IPS DF 19.7 (cell line): ENCODE measurements at regions not wholly inside any gene's neighbourhood (a gene's known extent, or its start where the extent isn't known, plus 50 kb on each side); places are given as distances from the start of the nearest gene placed in this dataset.

Experiments
- DNase-seq: peaks from one replicate; pipeline ENCODE4 v3.0.0-alpha.2; 2013; ENCODE audit warnings: low read depth, low spot score

- DNase-seq = no peak
These were observed 129.4 kb upstream of the GLI2 start for GRCh38 chr2:120606280-120606679.

- DNase-seq = no peak
These were observed 128.7 kb upstream of the GLI2 start for GRCh38 chr2:120606931-120607330.

- DNase-seq = no peak
These were observed 128.2 kb upstream of the GLI2 start for GRCh38 chr2:120607506-120607905.

GRCh38 chr2:120607996-120608395 lies 127.7 kb upstream of the GLI2 start:
- no peak for DNase-seq

GRCh38 chr2:120609826-120610395 lies 125.8 kb upstream of the GLI2 start:
- DNase-seq = no peak

- no peak for DNase-seq
These were observed 124.7 kb upstream of the GLI2 start for GRCh38 chr2:120611016-120611415.

GRCh38 chr2:120611961-120612360 lies 123.7 kb upstream of the GLI2 start:
- no peak for DNase-seq

GRCh38 chr2:120612471-120612870 lies 123.2 kb upstream of the GLI2 start:
- no peak for DNase-seq

- DNase-seq = no peak
These were observed 122.7 kb upstream of the GLI2 start for GRCh38 chr2:120612931-120613330.

GRCh38 chr2:120613742-120614571 lies 121.7 kb upstream of the GLI2 start:
- DNase-seq = no peak

- DNase-seq = no peak
These were observed 120.8 kb upstream of the GLI2 start for GRCh38 chr2:120614901-120615300.

GRCh38 chr2:120616261-120616660 lies 119.4 kb upstream of the GLI2 start:
- DNase-seq = no peak

- no peak for DNase-seq
These were observed 118.6 kb upstream of the GLI2 start for GRCh38 chr2:120617055-120617454.

GRCh38 chr2:120618830-120619229 lies 116.8 kb upstream of the GLI2 start:
- no peak for DNase-seq

- no peak for DNase-seq
These were observed 116.1 kb upstream of the GLI2 start for GRCh38 chr2:120619579-120619978.

- DNase-seq = no peak
These were observed 115.5 kb upstream of the GLI2 start for GRCh38 chr2:120620025-120620793.

- DNase-seq = no peak
These were observed 113.4 kb upstream of the GLI2 start for GRCh38 chr2:120622159-120622869.

- no peak for DNase-seq
These were observed 112.5 kb upstream of the GLI2 start for GRCh38 chr2:120622886-120623753.

GRCh38 chr2:120624061-120624737 lies 111.5 kb upstream of the GLI2 start:
- no peak for DNase-seq

GRCh38 chr2:120624738-120625446 lies 110.8 kb upstream of the GLI2 start:
- DNase-seq = no peak
